HL-60 (cell line): ENCODE measurements at regions not wholly inside any gene's neighbourhood (a gene's known extent, or its start where the extent isn't known, plus 50 kb on each side); places are given as distances from the start of the nearest gene placed in this dataset.

Experiments
- GABPA ChIP-seq: IDR thresholded peaks from 2 replicates; pipeline ENCODE4 v1.6.1; 2012; ENCODE audit warnings: low read depth
- POLR2AphosphoS5 ChIP-seq: IDR thresholded peaks from 2 replicates; pipeline ENCODE4 v1.6.1; 2012; ENCODE audit warnings: low read depth
- REST ChIP-seq: IDR thresholded peaks from 2 replicates; pipeline ENCODE4 v1.6.1; 2012; ENCODE audit warnings: low read depth; ENCODE audit not compliant: insufficient replicate concordance
- SPI1 ChIP-seq: IDR thresholded peaks from 2 replicates; pipeline ENCODE4 v1.6.1; 2012; ENCODE audit warnings: low read depth, mild to moderate bottlenecking, borderline replicate concordance
- TF ChIP-seq, protein P1 (sequence below): IDR thresholded peaks from one replicate; pipeline ENCODE4 v1.5.1; 2011; ENCODE audit warnings: low read length, control low read depth, inconsistent platforms; ENCODE audit not compliant: insufficient read depth

- TF ChIP-seq, protein P1, sequence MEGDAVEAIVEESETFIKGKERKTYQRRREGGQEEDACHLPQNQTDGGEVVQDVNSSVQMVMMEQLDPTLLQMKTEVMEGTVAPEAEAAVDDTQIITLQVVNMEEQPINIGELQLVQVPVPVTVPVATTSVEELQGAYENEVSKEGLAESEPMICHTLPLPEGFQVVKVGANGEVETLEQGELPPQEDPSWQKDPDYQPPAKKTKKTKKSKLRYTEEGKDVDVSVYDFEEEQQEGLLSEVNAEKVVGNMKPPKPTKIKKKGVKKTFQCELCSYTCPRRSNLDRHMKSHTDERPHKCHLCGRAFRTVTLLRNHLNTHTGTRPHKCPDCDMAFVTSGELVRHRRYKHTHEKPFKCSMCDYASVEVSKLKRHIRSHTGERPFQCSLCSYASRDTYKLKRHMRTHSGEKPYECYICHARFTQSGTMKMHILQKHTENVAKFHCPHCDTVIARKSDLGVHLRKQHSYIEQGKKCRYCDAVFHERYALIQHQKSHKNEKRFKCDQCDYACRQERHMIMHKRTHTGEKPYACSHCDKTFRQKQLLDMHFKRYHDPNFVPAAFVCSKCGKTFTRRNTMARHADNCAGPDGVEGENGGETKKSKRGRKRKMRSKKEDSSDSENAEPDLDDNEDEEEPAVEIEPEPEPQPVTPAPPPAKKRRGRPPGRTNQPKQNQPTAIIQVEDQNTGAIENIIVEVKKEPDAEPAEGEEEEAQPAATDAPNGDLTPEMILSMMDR, result no peak
- TF ChIP-seq GABPA (no peak), POLR2AphosphoS5 (no peak), REST (no peak), SPI1 (no peak)
Measured at GRCh38 chr5:175288048-175288621, 155.8 kb downstream of the DRD1 start.
